ENCODE measurements at regions not wholly inside any gene's neighbourhood (a gene's known extent, or its start where the extent isn't known, plus 50 kb on each side); places are given as distances from the start of the nearest gene placed in this dataset.

GRCh38 chr11:23078289-23078971 lies 218.2 kb upstream of the CCDC179 start:
- TF ChIP-seq CTCF (IDR thresholded peaks at IDR 0.05) (no peak), POLR2A (IDR thresholded peaks at IDR 0.05) (no peak)
